Osteoblast (primary cell): ENCODE measurements at regions not wholly inside any gene's neighbourhood (a gene's known extent, or its start where the extent isn't known, plus 50 kb on each side); places are given as distances from the start of the nearest gene placed in this dataset.
"Not testable (repeated sequence)": the region's sequence is repeated elsewhere in the genome, so short reads cannot be mapped to it uniquely, and the experiment has no call there.

Experiments
- DNase-seq: peaks from one replicate; pipeline ENCODE4 v3.0.0; 2011; ENCODE audit warnings: low spot score, mixed read lengths; ENCODE audit not compliant: insufficient read length; ENCODE audit errors: missing footprints
- H2AFZ ChIP-seq: 2 replicates; pipeline ENCODE4 v1.6.0; 2011; ENCODE audit warnings: mild to moderate bottlenecking, low read length
- H3K27ac ChIP-seq: 2 replicates; pipeline ENCODE4 v1.5.1; 2011; ENCODE audit warnings: mild to moderate bottlenecking, low read depth, low read length, moderate library complexity
- H3K27me3 ChIP-seq: 2 replicates; pipeline ENCODE4 v1.6.0; 2012; ENCODE audit warnings: mild to moderate bottlenecking, control low read depth, inconsistent platforms, low read length, moderate library complexity; ENCODE audit not compliant: insufficient read depth
- H3K36me3 ChIP-seq: 2 replicates; pipeline ENCODE4 v1.5.1; 2011; ENCODE audit warnings: mild to moderate bottlenecking, low read length, control low read depth, moderate library complexity; ENCODE audit not compliant: insufficient read depth
- H3K4me1 ChIP-seq: 2 replicates; pipeline ENCODE4 v1.5.1; 2011; ENCODE audit warnings: mild to moderate bottlenecking, low read length, control low read depth, moderate library complexity; ENCODE audit not compliant: insufficient read depth
- H3K4me2 ChIP-seq: 2 replicates; pipeline ENCODE4 v1.6.0; 2011; ENCODE audit warnings: mild to moderate bottlenecking, low read length; ENCODE audit not compliant: insufficient read depth
- H3K4me3 ChIP-seq: fragments of 200-600 bp; sonication (generic); 3 replicates; pipeline ENCODE4 v1.5.1; 2012; ENCODE audit warnings: mild to moderate bottlenecking, low read length, inconsistent platforms; ENCODE audit not compliant: insufficient read depth
- H3K79me2 ChIP-seq: 2 replicates; pipeline ENCODE4 v1.6.0; 2012; ENCODE audit warnings: mild to moderate bottlenecking, low read length, control low read depth, inconsistent platforms; ENCODE audit not compliant: insufficient read depth
- H3K9me3 ChIP-seq: 2 replicates; pipeline ENCODE4 v1.5.1; 2011; ENCODE audit warnings: low read depth, low read length, control low read depth
- H4K20me1 ChIP-seq: 2 replicates; pipeline ENCODE4 v1.6.0; 2012; ENCODE audit warnings: mild to moderate bottlenecking, low read length, control low read depth; ENCODE audit not compliant: insufficient read depth
- CTCF ChIP-seq: IDR thresholded peaks from 2 replicates; pipeline ENCODE4 v1.5.1; 2011; ENCODE audit warnings: mild to moderate bottlenecking, low read depth, low read length, moderate library complexity; ENCODE audit errors: extremely low read depth

GRCh38 chr4:143819029-143819428 is 86.3 kb downstream of the GYPE start:
- Histone ChIP-seq H3K27me3 (no peaks in the 10 kb centered on the region), H3K79me2 (no peaks in the 10 kb centered on the region), H3K27ac (no peak overlapping the region), H3K4me3 (no peak overlapping the region), H4K20me1 (no peaks in the 10 kb centered on the region), H3K36me3 (no peaks in the 10 kb centered on the region), H2AFZ (no peak overlapping the region), H3K4me1 (no peaks in the 10 kb centered on the region), H3K9me3 (no peaks in the 10 kb centered on the region), H3K4me2 (no peak overlapping the region)
- DNase-seq: no peak
- TF ChIP-seq CTCF: no peak

- H4K20me1 ChIP-seq, H3K27me3 ChIP-seq, DNase-seq, H3K79me2 ChIP-seq, H3K36me3 ChIP-seq, H3K9me3 ChIP-seq, H3K4me2 ChIP-seq, H2AFZ ChIP-seq, H3K4me1 ChIP-seq, H3K27ac ChIP-seq, H3K4me3 ChIP-seq: not testable (repeated sequence)
Measured at GRCh38 chr4:143817866-143818265, 87.5 kb downstream of the GYPE start.

GRCh38 chr4:143815375-143815774 is 90.0 kb downstream of the GYPE start:
- not testable (repeated sequence) for H3K9me3 ChIP-seq, H2AFZ ChIP-seq, H3K27me3 ChIP-seq, H3K4me2 ChIP-seq, H3K4me3 ChIP-seq, H3K27ac ChIP-seq, H4K20me1 ChIP-seq, H3K79me2 ChIP-seq, H3K36me3 ChIP-seq, DNase-seq, H3K4me1 ChIP-seq

GRCh38 chr4:143813431-143814154 is 91.8 kb downstream of the GYPE start:
- not testable (repeated sequence) for H3K27ac ChIP-seq, H4K20me1 ChIP-seq, H3K79me2 ChIP-seq, H3K4me3 ChIP-seq, H3K36me3 ChIP-seq, H2AFZ ChIP-seq, DNase-seq, H3K9me3 ChIP-seq, H3K27me3 ChIP-seq, H3K4me1 ChIP-seq, H3K4me2 ChIP-seq

GRCh38 chr4:143791693-143792092 is 91.2 kb upstream of the FREM3 start:
- H3K36me3 ChIP-seq, H3K4me3 ChIP-seq, H3K79me2 ChIP-seq, DNase-seq, H3K9me3 ChIP-seq, H3K27me3 ChIP-seq, H3K27ac ChIP-seq, H3K4me2 ChIP-seq, H4K20me1 ChIP-seq, H2AFZ ChIP-seq, H3K4me1 ChIP-seq: not testable (repeated sequence)

GRCh38 chr4:143790425-143790824 is 90.0 kb upstream of the FREM3 start:
- not testable (repeated sequence) for DNase-seq, H3K79me2 ChIP-seq

GRCh38 chr4:143789618-143790017 is 89.1 kb upstream of the FREM3 start:
- H3K4me3 ChIP-seq, H3K4me2 ChIP-seq, H3K27me3 ChIP-seq: not testable (repeated sequence)

More at GRCh38 chr4:143790425-143790824, 90.0 kb upstream of the FREM3 start:
- not testable (repeated sequence) for H3K27me3 ChIP-seq, H3K36me3 ChIP-seq, H3K4me3 ChIP-seq, H4K20me1 ChIP-seq, H3K27ac ChIP-seq, H3K4me1 ChIP-seq, H3K9me3 ChIP-seq, H2AFZ ChIP-seq, H3K4me2 ChIP-seq

More at GRCh38 chr4:143789618-143790017, 89.1 kb upstream of the FREM3 start:
- not testable (repeated sequence) for H3K9me3 ChIP-seq, DNase-seq, H3K36me3 ChIP-seq, H3K4me1 ChIP-seq, H4K20me1 ChIP-seq, H3K27ac ChIP-seq, H3K79me2 ChIP-seq, H2AFZ ChIP-seq
